HCT116 (cell line): ENCODE measurements at regions not wholly inside any gene's neighbourhood (a gene's known extent, or its start where the extent isn't known, plus 50 kb on each side); places are given as distances from the start of the nearest gene placed in this dataset.

Experiments
- ATAC-seq: fragments of 200-7000 bp; cut with Tn5 transposase; 2 replicates; pipeline ENCODE4 v1.9.1; 2020; ENCODE audit warnings: mild to moderate bottlenecking, moderate library complexity
- BruUV-seq: library from RNA; stranded (reverse); fragments of 400-500 nt; replicated peaks from 2 replicates; lab custom pipeline; 2021; lab: Mats Ljungman, UMichigan
- CTCF ChIA-PET: fragments of 300-600 bp; sonication (Branson Sonifier 250); formaldehyde crosslinking; loops from one replicate; lab custom pipeline; 2021; ENCODE audit warnings: antibody characterized with exemption; lab: Charles Lee
- POLR2A ChIA-PET: fragments of 300-600, 350-600 bp; sonication (Branson Sonifier 250); formaldehyde crosslinking; loops from one replicate; lab custom pipeline; 2021; ENCODE audit warnings: antibody characterized with exemption; lab: Charles Lee
- RAD21 ChIA-PET, 2 experiments: fragments of 300-600 bp; sonication (Branson Sonifier 250); formaldehyde crosslinking; loops; one replicate each; lab custom pipeline; 2023; ENCODE audit warnings: low total read pairs in 2 of 2; ENCODE audit not compliant: uncharacterized antibody in 2 of 2, unreplicated experiment in 2 of 2, low non-redundant PET in 1 of 2; lab: Charles Lee
- DNase-seq: peaks from one replicate; pipeline ENCODE4 v3.0.0-alpha.2; 2010; ENCODE audit warnings: low read depth, low spot score
- H2AFZ ChIP-seq: fragments of 200-600 bp; shearing (Covaris generic), sonication (generic); 2 replicates; pipeline ENCODE4 v1.6.1; 2017; ENCODE audit warnings: low read depth, mixed run types, mixed read lengths, antibody characterized with exemption, low read length; ENCODE audit not compliant: poor library complexity, severe bottlenecking
- H3K27ac ChIP-seq: 2 replicates; pipeline ENCODE4 v1.5.1; 2012; ENCODE audit warnings: low read depth, low read length
- H3K27me3 ChIP-seq: fragments of 200-600 bp; sonication (generic); 2 replicates; pipeline ENCODE4 v1.6.1; 2016; ENCODE audit warnings: mixed run types, low read length, mixed read lengths; ENCODE audit not compliant: insufficient read depth
- H3K36me3 ChIP-seq, 2 experiments: fragments of 200-500 bp in 1 of 2; fragments of 200-600 bp in 1 of 2; sonication (Bioruptor generic) in 1 of 2; sonication (generic) in 1 of 2; 2 replicates each; pipeline versions ENCODE4 v1.5.1 to v1.6.1; 2014 to 2016; ENCODE audit warnings: low read length in 2 of 2, inconsistent platforms in 1 of 2, mixed read lengths in 1 of 2, mixed run types in 1 of 2; ENCODE audit not compliant: insufficient read depth in 2 of 2, control insufficient read depth in 1 of 2
- H3K4me1 ChIP-seq, 2 experiments: fragments of 200-600 bp in 1 of 2; sonication (generic) in 1 of 2; 2 replicates each; pipeline versions ENCODE4 v1.5.1 to v1.6.1; 2012 to 2017; ENCODE audit warnings: low read length in 2 of 2, inconsistent platforms in 1 of 2, mild to moderate bottlenecking in 1 of 2, mixed read lengths in 1 of 2, mixed run types in 1 of 2, moderate library complexity in 1 of 2; ENCODE audit not compliant: insufficient read depth in 2 of 2, control insufficient read depth in 1 of 2
- H3K4me2 ChIP-seq: fragments of 200-600 bp; sonication (generic); 2 replicates; pipeline ENCODE4 v1.6.1; 2017; ENCODE audit warnings: mixed run types, low read length, mixed read lengths
- H3K4me3 ChIP-seq, 2 experiments: fragments of 200-600 bp in 1 of 2; sonication (generic) in 1 of 2; replicated peaks in 1 of 2; 2 replicates each; pipeline ENCODE4 v1.5.1; 2011 to 2016; ENCODE audit warnings: low read length in 2 of 2, control low read depth in 1 of 2, low read depth in 1 of 2, mild to moderate bottlenecking in 1 of 2, mixed read lengths in 1 of 2, mixed run types in 1 of 2
- H3K79me2 ChIP-seq: fragments of 200-600 bp; sonication (generic); 2 replicates; pipeline ENCODE4 v1.6.1; 2017; ENCODE audit warnings: mild to moderate bottlenecking, mixed run types, low read length, moderate library complexity, mixed read lengths; ENCODE audit not compliant: insufficient read depth
- H3K9ac ChIP-seq: fragments of 200-600 bp; sonication (generic); 2 replicates; pipeline ENCODE4 v1.6.1; 2016; ENCODE audit warnings: low read length, mixed read lengths
- H3K9me2 ChIP-seq: fragments of 200-600 bp; sonication (generic), shearing (Covaris generic); 2 replicates; pipeline ENCODE4 v1.6.1; 2017; ENCODE audit warnings: mixed run types, mild to moderate bottlenecking, moderate library complexity; ENCODE audit not compliant: insufficient read depth
- H3K9me3 ChIP-seq, 2 experiments: fragments of 200-500 bp in 1 of 2; fragments of 200-600 bp in 1 of 2; sonication (Bioruptor generic) in 1 of 2; sonication (generic) in 1 of 2; 2 replicates each; pipeline ENCODE4 v1.6.1; 2014 to 2017; ENCODE audit warnings: low read length in 2 of 2, mixed read lengths in 2 of 2, inconsistent platforms in 1 of 2, low read depth in 1 of 2, mild to moderate bottlenecking in 1 of 2, mixed run types in 1 of 2, moderate library complexity in 1 of 2; ENCODE audit not compliant: control insufficient read depth in 1 of 2, insufficient read depth in 1 of 2
- H4K20me1 ChIP-seq: fragments of 200-600 bp; sonication (generic), shearing (Covaris generic); 2 replicates; pipeline ENCODE4 v1.6.1; 2017; ENCODE audit warnings: mixed run types, mild to moderate bottlenecking, moderate library complexity; ENCODE audit not compliant: insufficient read depth
- CEBPB ChIP-seq: IDR thresholded peaks from 2 replicates; pipeline ENCODE4 v1.6.1; 2012; ENCODE audit warnings: low read depth
- JUND ChIP-seq: IDR thresholded peaks from 2 replicates; pipeline ENCODE4 v1.6.1; 2012
- POLR2A ChIP-seq: IDR thresholded peaks from 2 replicates; pipeline ENCODE4 v1.7.0; 2011; ENCODE audit warnings: borderline replicate concordance; ENCODE audit not compliant: insufficient read depth, insufficient read length; ENCODE audit errors: extremely low read depth
- RAD21 ChIP-seq: IDR thresholded peaks from 2 replicates; pipeline ENCODE4 v1.6.1; 2012; ENCODE audit warnings: low read depth, mild to moderate bottlenecking
- SIN3A ChIP-seq: IDR thresholded peaks from 2 replicates; pipeline ENCODE4 v1.6.1; 2012; ENCODE audit warnings: low read depth
- intact Hi-C: fragments of 100-400 bp; cut with micrococcal nuclease; formaldehyde crosslinking; loops from 2 replicates; pipeline ENCODE4 v1.10.0; 2022
- TF ChIP-seq, protein P1 (sequence below): IDR thresholded peaks from 2 replicates; pipeline ENCODE4 v1.6.1; 2012
- TF ChIP-seq, protein P2 (sequence below): IDR thresholded peaks from 2 replicates; pipeline ENCODE4 v1.6.1; 2012; ENCODE audit warnings: low read depth

DNA sequence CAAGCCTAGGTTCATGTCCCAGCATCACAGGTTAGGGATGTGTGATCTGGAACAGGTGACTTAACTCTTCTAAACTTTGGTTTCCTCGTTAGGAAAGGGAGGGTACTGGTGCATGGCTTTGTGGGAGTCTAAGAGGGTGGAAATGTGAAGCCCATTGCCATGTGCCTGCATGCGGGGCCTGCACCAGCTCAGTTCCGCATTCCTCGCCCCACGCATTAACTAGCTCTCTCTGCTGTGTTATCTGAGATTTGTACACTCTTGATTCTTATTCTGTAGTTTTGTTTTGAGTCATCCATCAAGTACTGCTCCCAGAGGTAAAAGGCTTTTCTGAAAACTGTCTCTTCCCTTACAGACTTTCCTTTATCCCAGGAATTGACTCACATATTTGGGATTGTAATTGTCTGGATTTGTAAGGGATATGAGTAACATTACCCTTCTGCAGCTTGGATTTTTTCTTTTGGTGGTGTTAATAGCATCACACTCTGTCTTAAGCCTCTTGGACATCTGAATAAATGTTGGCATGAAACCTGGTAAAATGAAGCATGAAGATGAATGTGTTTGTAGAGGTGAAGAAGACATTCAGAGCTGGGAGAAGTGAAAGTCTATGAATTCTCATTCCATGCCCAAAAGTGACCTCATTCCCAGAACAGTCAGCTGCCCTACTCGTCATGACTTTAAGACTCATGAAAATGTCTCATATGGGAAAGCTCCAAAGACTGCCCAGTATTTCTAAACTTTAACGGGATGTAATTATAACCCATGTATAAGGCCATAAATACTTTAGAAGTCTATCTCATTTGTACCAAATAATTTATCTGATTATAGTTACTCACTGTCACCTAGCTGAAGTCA, 357.3 kb downstream of the FOXA2 start:
- CTCF ChIA-PET = no interaction called here
- no peaks in the 10 kb centered on the region for H3K9me3 ChIP-seq
- H3K9ac ChIP-seq = no peak overlapping the region
- no peak overlapping the region for H3K27ac ChIP-seq
- no peaks in the 10 kb centered on the region; the same call in 1 of the 2 replicates for H4K20me1 ChIP-seq
- RAD21 ChIA-PET = no interaction called here
- no peak overlapping the region for H3K4me3 ChIP-seq
- ATAC-seq (no peak), DNase-seq (no peak)
- intact Hi-C loops = no loop called here
- H3K9me2 ChIP-seq = no peaks in the 10 kb centered on the region
- H3K4me2 ChIP-seq = no peak overlapping the region
- no TSS peak for BruUV-seq
- POLR2A ChIA-PET = no interaction called here
- 0 out of 2 replicates have a peak, but pooled peaks cover 4% of the 10 kb centered on the region for H3K27me3 ChIP-seq
- no peaks in the 10 kb centered on the region for H3K79me2 ChIP-seq
- no peaks in the 10 kb centered on the region for H3K36me3 ChIP-seq
- no peak overlapping the region for H2AFZ ChIP-seq
- H3K4me1 ChIP-seq = no peaks in the 10 kb centered on the region
- TF ChIP-seq CEBPB = no peak
- TF ChIP-seq JUND = no peak
- no peak for TF ChIP-seq POLR2A
- TF ChIP-seq, protein P1, sequence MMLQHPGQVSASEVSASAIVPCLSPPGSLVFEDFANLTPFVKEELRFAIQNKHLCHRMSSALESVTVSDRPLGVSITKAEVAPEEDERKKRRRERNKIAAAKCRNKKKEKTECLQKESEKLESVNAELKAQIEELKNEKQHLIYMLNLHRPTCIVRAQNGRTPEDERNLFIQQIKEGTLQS = no peak
- TF ChIP-seq RAD21 = no peak
- TF ChIP-seq, protein P2, sequence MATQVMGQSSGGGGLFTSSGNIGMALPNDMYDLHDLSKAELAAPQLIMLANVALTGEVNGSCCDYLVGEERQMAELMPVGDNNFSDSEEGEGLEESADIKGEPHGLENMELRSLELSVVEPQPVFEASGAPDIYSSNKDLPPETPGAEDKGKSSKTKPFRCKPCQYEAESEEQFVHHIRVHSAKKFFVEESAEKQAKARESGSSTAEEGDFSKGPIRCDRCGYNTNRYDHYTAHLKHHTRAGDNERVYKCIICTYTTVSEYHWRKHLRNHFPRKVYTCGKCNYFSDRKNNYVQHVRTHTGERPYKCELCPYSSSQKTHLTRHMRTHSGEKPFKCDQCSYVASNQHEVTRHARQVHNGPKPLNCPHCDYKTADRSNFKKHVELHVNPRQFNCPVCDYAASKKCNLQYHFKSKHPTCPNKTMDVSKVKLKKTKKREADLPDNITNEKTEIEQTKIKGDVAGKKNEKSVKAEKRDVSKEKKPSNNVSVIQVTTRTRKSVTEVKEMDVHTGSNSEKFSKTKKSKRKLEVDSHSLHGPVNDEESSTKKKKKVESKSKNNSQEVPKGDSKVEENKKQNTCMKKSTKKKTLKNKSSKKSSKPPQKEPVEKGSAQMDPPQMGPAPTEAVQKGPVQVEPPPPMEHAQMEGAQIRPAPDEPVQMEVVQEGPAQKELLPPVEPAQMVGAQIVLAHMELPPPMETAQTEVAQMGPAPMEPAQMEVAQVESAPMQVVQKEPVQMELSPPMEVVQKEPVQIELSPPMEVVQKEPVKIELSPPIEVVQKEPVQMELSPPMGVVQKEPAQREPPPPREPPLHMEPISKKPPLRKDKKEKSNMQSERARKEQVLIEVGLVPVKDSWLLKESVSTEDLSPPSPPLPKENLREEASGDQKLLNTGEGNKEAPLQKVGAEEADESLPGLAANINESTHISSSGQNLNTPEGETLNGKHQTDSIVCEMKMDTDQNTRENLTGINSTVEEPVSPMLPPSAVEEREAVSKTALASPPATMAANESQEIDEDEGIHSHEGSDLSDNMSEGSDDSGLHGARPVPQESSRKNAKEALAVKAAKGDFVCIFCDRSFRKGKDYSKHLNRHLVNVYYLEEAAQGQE = no peak
- TF ChIP-seq SIN3A = no peak
